ENCODE measurements at regions not wholly inside any gene's neighbourhood (a gene's known extent, or its start where the extent isn't known, plus 50 kb on each side); places are given as distances from the start of the nearest gene placed in this dataset.
"Not testable (repeated sequence)": the region's sequence is repeated elsewhere in the genome, so short reads cannot be mapped to it uniquely, and the experiment has no call there.

DNA sequence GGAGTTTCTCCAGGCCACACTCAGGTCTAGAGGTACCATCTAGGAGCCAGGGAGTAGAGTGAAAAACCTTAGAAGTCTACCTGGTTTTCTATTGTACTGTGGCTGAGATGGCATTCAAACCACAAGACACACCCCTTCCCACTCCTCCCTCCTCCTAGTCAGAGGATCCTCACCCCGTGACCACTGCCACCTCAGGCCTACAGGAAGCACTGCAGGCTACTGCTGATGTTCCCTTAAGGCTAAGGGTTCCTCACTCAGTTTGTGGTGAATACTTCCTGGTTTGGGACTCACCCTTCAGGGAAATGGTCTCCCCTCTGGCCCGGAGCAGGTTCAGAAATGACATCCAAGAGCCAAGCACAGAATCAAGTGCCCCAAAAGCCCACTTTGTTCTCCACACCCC, 1293.9 kb downstream of the JRKL start:
- WGBS: 48% methylated on average over 2 of the region's 2 CpGs
- Histone ChIP-seq H3K4me1 (ENCODE audit: control insufficient read depth in 2 of 2, insufficient read depth in 2 of 2, low read length in 2 of 2) (no peaks in the 10 kb centered on the region), H3K27me3 (ENCODE audit: control insufficient read depth in 2 of 2, insufficient read depth in 1 of 2, low read length in 1 of 2) (no peaks in the 10 kb centered on the region), H3K27ac (ENCODE audit: low read depth in 1 of 2, low read length in 1 of 2) (no peak overlapping the region), H3K9me3 (ENCODE audit: control insufficient read depth in 2 of 2, insufficient read depth in 1 of 2, low read length in 1 of 2) (peaks cover 0 to 7% of the 10 kb centered on the region in 2 donors), H3K4me3 (ENCODE audit: low read length in 2 of 2) (no peak overlapping the region), H3K36me3 (ENCODE audit: control insufficient read depth in 2 of 2, insufficient read depth in 2 of 2, low read length in 1 of 2) (no peaks in the 10 kb centered on the region)
- DNase-seq (ENCODE audit: low read depth in 6 of 9, low spot score in 9 of 9): no peak

DNA sequence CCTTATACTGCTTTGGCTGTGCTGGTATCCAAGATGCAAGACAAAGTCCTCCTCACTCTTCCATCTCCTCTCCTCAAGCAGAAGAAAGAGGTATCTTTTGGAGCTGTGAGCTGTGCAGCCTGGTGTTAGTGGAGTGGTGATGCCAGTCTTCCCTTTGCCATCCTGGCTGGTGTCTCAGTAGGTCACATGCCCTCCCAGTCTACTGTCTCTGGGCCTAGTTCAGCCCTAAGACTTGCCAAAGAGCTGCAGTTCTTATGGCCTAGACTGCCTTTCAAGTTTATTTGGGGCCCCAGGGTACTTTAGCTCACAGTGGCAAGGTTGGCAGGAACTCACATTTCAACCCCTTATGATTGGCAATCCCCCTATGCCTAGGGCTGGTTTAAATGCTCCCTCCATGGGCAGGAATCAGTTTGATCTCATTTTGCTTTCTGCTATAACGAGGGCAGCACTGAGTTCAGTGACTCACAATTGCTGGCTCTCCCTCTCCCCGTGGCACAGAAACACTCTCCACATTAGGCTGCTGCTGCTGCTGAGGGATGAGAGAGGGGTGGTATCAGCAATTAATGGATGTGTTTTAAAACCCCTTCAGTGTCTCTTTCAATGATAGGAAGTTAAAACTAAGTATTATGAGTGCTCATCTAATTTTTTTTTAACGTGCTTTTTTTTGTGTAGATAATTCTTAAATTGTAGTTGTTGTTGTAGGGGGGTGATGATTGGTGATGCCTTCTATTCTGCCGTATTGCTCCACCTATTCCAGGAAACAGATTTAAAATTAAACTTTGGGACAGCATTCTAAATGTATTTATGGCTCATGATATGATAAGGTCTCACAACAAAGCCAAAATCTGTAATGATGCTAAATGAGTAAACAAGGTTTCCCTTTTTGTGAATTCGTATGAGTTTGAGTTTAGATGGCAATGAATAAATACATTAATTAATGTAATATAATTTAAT, 1295.0 kb downstream of the JRKL start:
- Histone ChIP-seq H3K27me3 (ENCODE audit: control insufficient read depth in 2 of 2, insufficient read depth in 1 of 2, low read length in 1 of 2) (no peaks in the 10 kb centered on the region), H3K4me3 (ENCODE audit: low read length in 2 of 2) (no peak overlapping the region), H3K36me3 (ENCODE audit: control insufficient read depth in 2 of 2, insufficient read depth in 2 of 2, low read length in 1 of 2) (no peaks in the 10 kb centered on the region), H3K9me3 (ENCODE audit: control insufficient read depth in 2 of 2, insufficient read depth in 1 of 2, low read length in 1 of 2) (peaks cover 0 to 7% of the 10 kb centered on the region in 2 donors), H3K27ac (ENCODE audit: low read depth in 1 of 2, low read length in 1 of 2) (no peak overlapping the region), H3K4me1 (ENCODE audit: control insufficient read depth in 2 of 2, insufficient read depth in 2 of 2, low read length in 2 of 2) (no peaks in the 10 kb centered on the region)
- 89% methylated on average over 5 of the region's 5 CpGs for WGBS
- no peak for DNase-seq (ENCODE audit: low read depth in 6 of 9, low spot score in 9 of 9)

DNA sequence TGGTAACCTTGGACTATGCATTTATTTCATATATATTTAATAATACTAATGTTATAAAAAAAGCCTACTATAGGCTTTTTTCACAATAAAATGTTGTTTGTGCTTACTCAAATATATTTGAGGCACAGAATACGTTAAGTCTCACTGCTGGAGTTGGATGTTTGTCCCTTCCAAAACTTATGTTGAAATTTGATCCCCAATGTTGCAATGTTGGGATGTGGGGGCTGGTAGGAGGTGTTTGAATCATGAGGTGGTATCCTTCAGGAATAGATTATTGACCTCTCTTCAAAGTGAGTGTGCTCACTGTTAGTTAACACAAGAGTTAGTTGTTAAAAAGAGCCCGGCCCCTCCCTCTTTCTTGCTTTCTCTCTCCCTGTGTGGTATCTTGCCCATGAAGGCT, 1295.9 kb downstream of the JRKL start:
- WGBS: 85% methylated on average over 2 of the region's 2 CpGs
- no peak for DNase-seq (ENCODE audit: low read depth in 6 of 9, low spot score in 9 of 9)
- Histone ChIP-seq H3K36me3 (ENCODE audit: control insufficient read depth in 2 of 2, insufficient read depth in 2 of 2, low read length in 1 of 2) (no peaks in the 10 kb centered on the region), H3K4me3 (ENCODE audit: low read length in 2 of 2) (no peak overlapping the region), H3K9me3 (ENCODE audit: control insufficient read depth in 2 of 2, insufficient read depth in 1 of 2, low read length in 1 of 2) (peaks cover 0 to 7% of the 10 kb centered on the region in 2 donors), H3K27ac (ENCODE audit: low read depth in 1 of 2, low read length in 1 of 2) (no peak overlapping the region), H3K4me1 (ENCODE audit: control insufficient read depth in 2 of 2, insufficient read depth in 2 of 2, low read length in 2 of 2) (no peaks in the 10 kb centered on the region), H3K27me3 (ENCODE audit: control insufficient read depth in 2 of 2, insufficient read depth in 1 of 2, low read length in 1 of 2) (no peaks in the 10 kb centered on the region)

DNA sequence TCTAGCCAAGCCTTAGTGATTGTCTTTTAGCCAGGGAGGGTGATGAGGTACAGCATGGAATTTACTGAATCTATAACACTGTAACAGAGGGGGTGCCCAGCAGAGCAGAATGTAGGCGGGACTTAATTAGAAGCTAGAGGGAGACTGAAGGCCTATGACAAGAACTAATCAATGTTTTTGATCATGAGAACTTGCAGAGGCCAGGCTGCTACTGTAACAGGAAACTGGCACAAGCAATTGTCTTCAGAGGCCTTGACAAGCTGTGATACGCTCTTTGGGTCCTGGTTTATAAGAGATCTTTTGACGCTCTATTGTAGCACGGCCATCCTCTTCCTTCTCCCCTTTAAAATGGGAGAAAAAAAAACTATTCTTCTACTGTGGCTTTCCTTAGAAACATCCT, 1297.3 kb downstream of the JRKL start:
- no peak for DNase-seq (ENCODE audit: low read depth in 6 of 9, low spot score in 9 of 9)
- peaks cover 0 to 7% of the 10 kb centered on the region in 2 donors for H3K9me3 ChIP-seq (ENCODE audit: control insufficient read depth in 2 of 2, insufficient read depth in 1 of 2, low read length in 1 of 2)
- H3K27me3 ChIP-seq (ENCODE audit: control insufficient read depth in 2 of 2, insufficient read depth in 1 of 2, low read length in 1 of 2): no peaks in the 10 kb centered on the region
- no peaks in the 10 kb centered on the region for H3K4me1 ChIP-seq (ENCODE audit: control insufficient read depth in 2 of 2, insufficient read depth in 2 of 2, low read length in 2 of 2)
- WGBS: 96% methylated on average over 4 of the region's 4 CpGs
- H3K36me3 ChIP-seq (ENCODE audit: control insufficient read depth in 2 of 2, insufficient read depth in 2 of 2, low read length in 1 of 2): no peaks in the 10 kb centered on the region
- no peak overlapping the region for H3K4me3 ChIP-seq (ENCODE audit: low read length in 2 of 2)
- no peak overlapping the region for H3K27ac ChIP-seq (ENCODE audit: low read depth in 1 of 2, low read length in 1 of 2)

DNA sequence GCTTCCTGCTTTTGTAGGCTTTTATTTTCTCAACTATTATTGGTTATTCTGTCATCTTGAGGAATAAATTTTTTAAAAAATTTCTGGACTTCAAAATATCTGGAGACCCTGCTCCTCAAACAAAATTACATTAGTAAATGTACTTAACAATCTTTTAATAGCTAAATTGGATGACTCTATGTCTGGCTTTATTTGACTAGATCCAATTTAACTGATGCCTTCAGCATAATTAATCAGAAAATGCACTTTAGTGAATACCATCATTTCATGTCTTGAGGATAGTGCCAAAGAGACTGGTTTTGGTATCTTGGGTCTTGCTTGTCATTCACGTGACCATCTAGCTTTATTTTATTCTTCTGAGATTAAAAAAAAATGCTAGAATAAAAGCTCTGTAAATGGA, 1301.2 kb downstream of the JRKL start:
- H3K27ac ChIP-seq (ENCODE audit: low read depth in 1 of 2, low read length in 1 of 2): no peak overlapping the region
- no peaks in the 10 kb centered on the region for H3K4me1 ChIP-seq (ENCODE audit: control insufficient read depth in 2 of 2, insufficient read depth in 2 of 2, low read length in 2 of 2)
- DNase-seq (ENCODE audit: low read depth in 6 of 9, low spot score in 9 of 9): no peak
- no peaks in the 10 kb centered on the region for H3K36me3 ChIP-seq (ENCODE audit: control insufficient read depth in 2 of 2, insufficient read depth in 2 of 2, low read length in 1 of 2)
- H3K27me3 ChIP-seq (ENCODE audit: control insufficient read depth in 2 of 2, insufficient read depth in 1 of 2, low read length in 1 of 2): no peaks in the 10 kb centered on the region
- H3K9me3 ChIP-seq (ENCODE audit: control insufficient read depth in 2 of 2, insufficient read depth in 1 of 2, low read length in 1 of 2): no peaks in the 10 kb centered on the region
- H3K4me3 ChIP-seq (ENCODE audit: low read length in 2 of 2): no peak overlapping the region
- 93% methylated on average over 1 of the region's 1 CpG for WGBS

DNA sequence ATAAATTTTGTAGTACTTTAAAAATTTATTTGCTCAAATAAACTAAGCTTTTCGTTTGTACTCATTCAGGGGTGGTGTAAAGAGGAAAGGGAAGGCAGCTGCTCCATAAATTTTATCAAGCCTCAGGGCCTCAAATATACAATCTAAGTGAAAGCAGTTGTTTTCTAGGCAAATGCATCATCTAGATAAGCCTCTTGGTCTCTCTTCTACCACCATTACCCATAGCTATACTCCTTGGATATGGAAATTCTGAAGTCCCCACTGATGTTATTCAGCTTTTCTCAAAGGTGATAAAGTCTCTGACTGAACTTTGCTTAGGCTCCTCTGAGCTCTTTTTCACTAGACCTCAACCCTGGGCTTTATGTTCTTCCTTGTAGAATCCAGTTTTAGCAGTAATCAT, 1313.1 kb downstream of the JRKL start:
- Histone ChIP-seq H3K36me3 (ENCODE audit: control insufficient read depth in 2 of 2, insufficient read depth in 2 of 2, low read length in 1 of 2) (no peaks in the 10 kb centered on the region), H3K27me3 (ENCODE audit: control insufficient read depth in 2 of 2, insufficient read depth in 1 of 2, low read length in 1 of 2) (no peaks in the 10 kb centered on the region), H3K9me3 (ENCODE audit: control insufficient read depth in 2 of 2, insufficient read depth in 1 of 2, low read length in 1 of 2) (no peaks in the 10 kb centered on the region), H3K4me1 (ENCODE audit: control insufficient read depth in 2 of 2, insufficient read depth in 2 of 2, low read length in 2 of 2) (no peaks in the 10 kb centered on the region), H3K27ac (ENCODE audit: low read depth in 1 of 2, low read length in 1 of 2) (no peak overlapping the region), H3K4me3 (ENCODE audit: low read length in 2 of 2) (no peak overlapping the region)
- DNase-seq (ENCODE audit: low read depth in 6 of 9, low spot score in 9 of 9): no peak
- 29% methylated on average over 1 of the region's 1 CpG for WGBS

DNA sequence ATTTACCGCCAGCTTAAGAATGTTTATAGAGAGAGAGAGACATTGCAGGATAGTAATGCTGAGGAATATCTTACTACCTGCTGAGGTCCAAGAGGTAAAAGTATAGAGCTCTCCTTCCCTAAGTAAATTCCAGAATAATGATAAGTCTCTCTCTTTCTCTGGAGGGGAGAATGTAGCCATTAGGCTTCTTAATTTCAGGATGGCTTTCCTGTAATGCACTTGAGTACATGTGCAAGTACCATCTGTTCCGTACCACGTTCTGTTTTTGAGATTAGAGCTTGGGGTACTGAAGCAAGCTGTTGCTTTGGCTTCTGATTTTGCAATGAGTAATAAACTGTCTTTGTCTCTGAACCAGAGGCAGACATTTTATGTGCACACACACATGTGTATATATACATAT, 1314.0 kb downstream of the JRKL start:
- Histone ChIP-seq H3K4me3 (ENCODE audit: low read length in 2 of 2) (no peak overlapping the region), H3K27ac (ENCODE audit: low read depth in 1 of 2, low read length in 1 of 2) (no peak overlapping the region), H3K4me1 (ENCODE audit: control insufficient read depth in 2 of 2, insufficient read depth in 2 of 2, low read length in 2 of 2) (no peaks in the 10 kb centered on the region), H3K36me3 (ENCODE audit: control insufficient read depth in 2 of 2, insufficient read depth in 2 of 2, low read length in 1 of 2) (no peaks in the 10 kb centered on the region), H3K27me3 (ENCODE audit: control insufficient read depth in 2 of 2, insufficient read depth in 1 of 2, low read length in 1 of 2) (no peaks in the 10 kb centered on the region), H3K9me3 (ENCODE audit: control insufficient read depth in 2 of 2, insufficient read depth in 1 of 2, low read length in 1 of 2) (no peaks in the 10 kb centered on the region)
- no peak for DNase-seq (ENCODE audit: low read depth in 6 of 9, low spot score in 9 of 9)
- 88% methylated on average over 3 of the region's 3 CpGs for WGBS

DNA sequence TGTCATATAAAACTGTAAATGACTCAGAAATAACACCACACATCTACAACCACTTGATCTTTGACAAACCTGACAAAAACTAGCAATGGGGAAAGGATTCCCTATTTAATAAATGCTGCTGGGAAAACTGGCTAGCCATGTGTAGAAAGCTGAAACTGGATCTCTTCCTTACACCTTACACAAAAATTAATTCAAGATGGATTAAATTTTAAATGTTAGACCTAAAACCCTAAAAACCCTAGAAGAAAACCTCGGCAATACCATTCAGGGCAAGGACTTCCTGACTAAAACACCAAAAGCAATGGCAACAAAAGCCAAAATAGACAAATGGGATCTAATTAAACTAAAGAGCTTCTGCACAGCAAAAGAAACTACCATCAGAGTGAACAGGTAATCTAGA, 1315.3 kb upstream of the CNTN5 start:
- not testable (repeated sequence) for DNase-seq (ENCODE audit: low read depth in 6 of 9, low spot score in 9 of 9); H3K4me1 ChIP-seq (ENCODE audit: control insufficient read depth in 2 of 2, insufficient read depth in 2 of 2, low read length in 2 of 2); H3K27me3 ChIP-seq (ENCODE audit: control insufficient read depth in 2 of 2, insufficient read depth in 1 of 2, low read length in 1 of 2); H3K4me3 ChIP-seq (ENCODE audit: low read length in 2 of 2); H3K36me3 ChIP-seq (ENCODE audit: control insufficient read depth in 2 of 2, insufficient read depth in 2 of 2, low read length in 1 of 2); H3K9me3 ChIP-seq (ENCODE audit: control insufficient read depth in 2 of 2, insufficient read depth in 1 of 2, low read length in 1 of 2); H3K27ac ChIP-seq (ENCODE audit: low read depth in 1 of 2, low read length in 1 of 2)
- WGBS: 89% methylated on average over 1 of the region's 1 CpG

DNA sequence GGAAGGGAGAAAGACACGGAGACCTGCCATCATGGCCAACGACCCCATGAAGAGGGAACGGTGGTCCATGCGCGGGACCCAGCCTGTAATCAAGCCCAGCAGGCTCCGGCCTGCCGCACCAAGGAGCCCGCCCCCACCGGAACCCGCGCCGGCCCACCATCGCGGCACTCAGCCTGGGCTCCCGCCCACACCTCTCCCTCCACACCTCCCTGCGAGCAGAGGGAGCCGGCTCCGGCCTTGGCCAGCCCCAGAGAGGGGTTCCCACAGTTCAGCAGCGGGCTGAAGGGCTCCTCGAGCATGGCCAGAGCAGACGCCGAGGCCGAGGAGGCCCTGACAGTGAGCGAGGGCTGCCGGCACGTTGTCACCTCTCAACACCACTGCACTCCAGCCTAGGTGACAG, 1302.8 kb upstream of the CNTN5 start:
- DNase-seq (ENCODE audit: low read depth in 6 of 9, low spot score in 9 of 9): no peak
- H3K27ac ChIP-seq (ENCODE audit: low read depth in 1 of 2, low read length in 1 of 2): no peak overlapping the region
- no peaks in the 10 kb centered on the region for H3K36me3 ChIP-seq (ENCODE audit: control insufficient read depth in 2 of 2, insufficient read depth in 2 of 2, low read length in 1 of 2)
- H3K27me3 ChIP-seq (ENCODE audit: control insufficient read depth in 2 of 2, insufficient read depth in 1 of 2, low read length in 1 of 2): no peaks in the 10 kb centered on the region
- H3K9me3 ChIP-seq (ENCODE audit: control insufficient read depth in 2 of 2, insufficient read depth in 1 of 2, low read length in 1 of 2): peaks cover 0 to 11% of the 10 kb centered on the region in 2 donors
- 97% methylated on average over 26 of the region's 26 CpGs for WGBS
- H3K4me1 ChIP-seq (ENCODE audit: control insufficient read depth in 2 of 2, insufficient read depth in 2 of 2, low read length in 2 of 2): no peaks in the 10 kb centered on the region
- H3K4me3 ChIP-seq (ENCODE audit: low read length in 2 of 2): no peak overlapping the region
